ENCODE measurements at regions not wholly inside any gene's neighbourhood (a gene's known extent, or its start where the extent isn't known, plus 50 kb on each side); places are given as distances from the start of the nearest gene placed in this dataset.

- H2AFZ ChIP-seq (ENCODE audit: low read length), result no peak overlapping the region
- Mint-ChIP-seq H3K27me3 (ENCODE audit: low read depth) (peaks cover 1% of the 10 kb centered on the region), H3K36me3 (ENCODE audit: insufficient read depth in 1 of 3, low read depth in 3 of 3) (peaks cover 0 to 8% (median 2%) of the 10 kb centered on the region in 3 experiments; a peak in 3 of 7 replicates), H3K27ac (no peak overlapping the region), H3K9me3 (peaks cover 7 to 60% of the 10 kb centered on the region in 2 experiments), H3K4me3 (no peak overlapping the region), H3K4me1 (peaks cover under 1 to 5% of the 10 kb centered on the region in 2 experiments; a peak in 2 of 4 replicates)
- H3K4ac ChIP-seq (ENCODE audit: low read depth, low read length), result no peak overlapping the region
- H3K14ac ChIP-seq (ENCODE audit: insufficient read depth, low read length), result no peak overlapping the region
- no peak overlapping the region for H3K23ac ChIP-seq (ENCODE audit: insufficient read length, low read depth, low read length)
- H2BK15ac ChIP-seq (ENCODE audit: low read depth, low read length), result no peak overlapping the region
- H4K5ac ChIP-seq (ENCODE audit: insufficient read length, low read depth, low read length), result no peak overlapping the region
- H2AK5ac ChIP-seq (ENCODE audit: insufficient read length, low read length), result no peak overlapping the region
- no peaks in the 10 kb centered on the region for H3K9me3 ChIP-seq (ENCODE audit: control insufficient read depth, low read depth, low read length)
- no peaks in the 10 kb centered on the region for H3K27me3 ChIP-seq (ENCODE audit: insufficient read depth, low read length)
- no peaks in the 10 kb centered on the region for H3K23me2 ChIP-seq (ENCODE audit: insufficient read length, low read depth, low read length, poor library complexity, severe bottlenecking)
- no peak overlapping the region for H2BK120ac ChIP-seq (ENCODE audit: low read depth, low read length, poor library complexity, severe bottlenecking)
- H4K20me1 ChIP-seq (ENCODE audit: control insufficient read depth, insufficient read depth, insufficient read length), result no peaks in the 10 kb centered on the region
- H3K79me1 ChIP-seq (ENCODE audit: insufficient read depth, low read depth, low read length, poor library complexity, severe bottlenecking), result no peaks in the 10 kb centered on the region
- no peak overlapping the region for H4K91ac ChIP-seq (ENCODE audit: insufficient read length, low read depth, low read length)
- H2BK12ac ChIP-seq (ENCODE audit: insufficient read length, low read depth, low read length), result no peak overlapping the region
- no peak overlapping the region for H3K27ac ChIP-seq (ENCODE audit: insufficient read length, low read depth, low read length)
- no peak overlapping the region for H3K56ac ChIP-seq (ENCODE audit: insufficient read length, low read depth, low read length)
- no peaks in the 10 kb centered on the region for H3K4me1 ChIP-seq (ENCODE audit: insufficient read depth, low read length)
- TF ChIP-seq CTCF (conservative IDR thresholded peaks at IDR 0.05), result no peak
- H3K9ac ChIP-seq (ENCODE audit: extremely low read depth, insufficient read length, low read length), result no peak overlapping the region
- no peaks in the 10 kb centered on the region for H3K79me2 ChIP-seq (ENCODE audit: insufficient read depth, low read length)
- no peak overlapping the region for H2BK20ac ChIP-seq (ENCODE audit: low read depth, low read length, poor library complexity, severe bottlenecking)
- no CpG with 5 or more reads among the region's 3 CpGs for WGBS (ENCODE audit: extremely low coverage, insufficient read length, low lambda C conversion rate)
- DNase-seq, result no peak
- no peak overlapping the region for H4K8ac ChIP-seq (replicated peaks; ENCODE audit: insufficient read length, low read depth, low read length)
- H3K18ac ChIP-seq (ENCODE audit: insufficient read length, low read depth, low read length), result no peak overlapping the region
- H3K4me2 ChIP-seq (ENCODE audit: insufficient read depth, insufficient read length, low read length), result no peak overlapping the region
- H2BK5ac ChIP-seq (ENCODE audit: insufficient read length, low read length), result no peak overlapping the region
- H3T11ph ChIP-seq (ENCODE audit: low read length), result no peak overlapping the region
These were observed 64.8 kb upstream of the NR0B1 start for GRCh38 chrX:30373951-30374350.
